ENCODE measurements at regions not wholly inside any gene's neighbourhood (a gene's known extent, or its start where the extent isn't known, plus 50 kb on each side); places are given as distances from the start of the nearest gene placed in this dataset.

DNA sequence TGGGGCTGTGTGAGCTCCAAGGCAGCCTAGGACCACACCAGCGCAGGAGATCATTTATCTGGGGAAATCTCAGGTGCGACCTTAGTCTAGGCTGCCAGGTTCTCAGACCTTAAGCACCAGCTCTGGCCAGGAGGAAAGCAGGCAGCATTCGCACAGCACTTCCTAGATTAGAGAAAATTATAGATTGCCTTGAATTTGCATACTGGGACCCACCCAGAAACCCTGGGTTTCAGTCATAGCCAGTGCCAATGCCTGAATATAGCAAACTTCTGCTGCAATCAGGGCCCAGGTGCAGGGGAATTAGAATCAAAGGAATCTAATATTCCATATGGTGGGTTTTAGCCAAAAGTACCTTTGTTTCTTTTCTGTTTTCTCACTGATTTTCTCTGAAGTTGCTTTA lies 204.3 kb upstream of the CST7 start:
- POLR2A ChIA-PET = no interaction called here
- H3K27ac Mint-ChIP-seq = no peak overlapping the region
- peaks cover 20% of the 10 kb centered on the region for H3K4me1 Mint-ChIP-seq
- H3K27me3 Mint-ChIP-seq = no peaks in the 10 kb centered on the region
- H3K4me3 Mint-ChIP-seq = no peak overlapping the region
- no peak for ATAC-seq (ENCODE audit: low read depth)
- DNase-seq = no peak
- H3K36me3 Mint-ChIP-seq = peaks cover 1% of the 10 kb centered on the region
- no peaks in the 10 kb centered on the region for H3K9me3 Mint-ChIP-seq

DNA sequence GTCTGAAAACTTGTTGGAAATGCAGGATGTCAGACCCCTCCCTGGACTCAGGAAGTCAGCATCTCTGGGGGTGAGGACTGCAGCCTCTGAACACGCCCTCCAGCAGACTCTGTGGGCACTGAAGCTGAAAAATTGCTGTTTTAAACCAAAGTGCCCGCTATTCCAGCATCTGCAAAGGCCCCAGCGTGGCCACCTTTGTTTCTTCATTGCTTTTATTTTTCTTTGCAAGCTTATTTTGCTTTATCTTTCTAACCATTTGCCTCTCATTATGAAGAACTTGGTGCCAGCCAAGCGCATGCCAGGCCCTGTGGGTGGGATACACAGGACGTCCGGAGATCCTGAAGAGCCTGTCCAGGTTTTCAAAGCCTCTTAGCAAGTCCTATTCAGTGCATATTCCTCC lies 203.9 kb upstream of the CST7 start:
- H3K4me1 Mint-ChIP-seq = peaks cover 17% of the 10 kb centered on the region
- no peak for DNase-seq
- no peak overlapping the region for H3K27ac Mint-ChIP-seq
- H3K27me3 Mint-ChIP-seq = no peaks in the 10 kb centered on the region
- H3K9me3 Mint-ChIP-seq = no peaks in the 10 kb centered on the region
- no peak overlapping the region for H3K4me3 Mint-ChIP-seq
- H3K36me3 Mint-ChIP-seq = peaks cover 1% of the 10 kb centered on the region
- ATAC-seq (ENCODE audit: low read depth) = no peak
- POLR2A ChIA-PET = no interaction called here

DNA sequence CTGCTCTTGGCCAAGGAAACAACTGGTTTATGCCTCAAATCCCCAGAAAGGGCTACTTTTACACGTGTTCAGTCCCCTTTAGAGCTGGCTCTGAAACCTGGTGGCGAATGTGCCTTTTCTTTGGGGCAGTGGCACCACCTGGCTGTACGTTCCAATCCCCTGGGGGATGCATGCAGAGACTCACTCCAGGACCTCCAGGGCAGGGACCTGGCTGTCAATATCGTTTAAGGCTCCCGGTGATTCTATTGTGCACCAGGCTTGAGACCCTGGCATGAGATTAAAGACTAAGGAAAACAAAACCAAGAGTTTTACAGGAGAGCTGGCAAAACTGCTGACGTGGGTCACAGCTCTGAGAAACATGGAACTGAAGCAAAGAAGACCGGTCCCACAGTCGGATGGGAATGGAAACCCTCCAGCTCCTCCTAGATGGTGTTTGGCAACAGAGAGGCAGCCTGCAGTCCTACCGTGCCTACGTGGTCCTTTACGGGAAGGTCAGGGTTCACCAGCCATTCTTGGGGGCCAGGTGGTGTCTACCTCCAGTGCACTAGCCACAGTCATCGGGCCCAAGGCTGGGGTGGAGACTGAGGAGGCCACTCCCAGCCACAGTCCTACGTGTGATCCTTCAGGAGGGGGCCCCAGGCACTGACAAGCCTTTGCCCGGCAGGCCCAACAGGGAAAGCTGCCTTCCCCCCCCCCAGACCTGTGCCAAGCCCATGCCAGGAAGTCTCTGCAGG lies 203.3 kb upstream of the CST7 start:
- Mint-ChIP-seq H3K27me3 (no peaks in the 10 kb centered on the region), H3K27ac (no peak overlapping the region), H3K4me3 (no peak overlapping the region), H3K4me1 (peaks cover 11% of the 10 kb centered on the region), H3K9me3 (no peaks in the 10 kb centered on the region), H3K36me3 (peaks cover 1% of the 10 kb centered on the region)
- ATAC-seq (ENCODE audit: low read depth) (no peak), DNase-seq (no peak)
- POLR2A ChIA-PET = no interaction called here

DNA sequence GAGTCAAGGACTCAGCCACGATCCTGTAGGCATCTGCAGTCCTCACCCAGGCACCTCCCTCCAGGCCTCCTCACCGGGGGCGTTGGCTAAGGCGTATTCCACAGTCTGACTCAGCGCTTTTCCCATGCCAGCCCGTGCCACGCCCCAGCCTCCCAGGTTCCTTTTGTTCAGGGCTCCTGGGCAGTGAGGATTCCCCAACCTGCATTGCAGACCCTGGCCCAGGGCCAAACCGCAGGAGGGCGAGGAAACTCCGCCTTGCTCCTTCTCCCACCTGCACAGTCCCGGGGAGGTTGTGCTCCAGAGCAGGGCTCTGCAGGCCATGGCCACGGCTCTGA lies 202.8 kb upstream of the CST7 start:
- H3K27ac Mint-ChIP-seq = no peak overlapping the region
- POLR2A ChIA-PET = no interaction called here
- no peak overlapping the region for H3K4me3 Mint-ChIP-seq
- H3K27me3 Mint-ChIP-seq = no peaks in the 10 kb centered on the region
- peaks cover 11% of the 10 kb centered on the region for H3K4me1 Mint-ChIP-seq
- peaks cover 1% of the 10 kb centered on the region for H3K36me3 Mint-ChIP-seq
- DNase-seq (no peak), ATAC-seq (ENCODE audit: low read depth) (no peak)
- H3K9me3 Mint-ChIP-seq = no peaks in the 10 kb centered on the region

DNA sequence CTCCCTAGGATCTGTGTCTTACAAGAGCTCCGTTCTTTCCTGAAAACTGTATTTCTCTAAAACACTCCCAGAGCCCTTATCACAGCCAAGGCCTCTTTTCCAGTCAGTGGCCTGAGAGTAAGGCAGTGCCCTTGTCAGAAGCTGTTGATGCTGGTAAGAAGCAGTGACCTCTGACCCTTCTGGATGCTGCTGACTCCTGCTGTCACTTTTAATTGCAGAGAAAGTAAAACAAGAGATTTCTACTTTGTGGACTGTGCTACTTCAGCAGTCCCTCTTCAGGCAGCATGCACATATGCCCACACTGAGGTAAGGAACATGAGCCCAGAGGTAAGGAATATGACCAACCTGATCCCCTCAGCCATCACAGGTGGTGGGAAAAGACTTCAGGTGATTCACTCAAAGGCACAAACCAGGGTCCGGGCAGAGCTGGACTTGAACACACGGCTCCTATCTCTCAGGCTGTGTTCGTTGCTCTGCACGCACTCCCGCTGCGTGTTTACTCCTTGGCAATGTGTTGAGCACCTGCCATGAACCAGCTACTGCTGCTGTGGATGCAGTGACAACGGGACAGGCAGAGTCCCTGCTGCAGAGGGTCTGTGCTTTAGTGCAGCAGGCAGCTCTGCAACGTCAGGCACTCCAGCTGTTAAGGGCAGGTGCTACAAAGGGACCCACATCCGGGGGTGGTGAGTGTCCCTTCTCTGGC lies 201.9 kb upstream of the CST7 start:
- H3K36me3 Mint-ChIP-seq = peaks cover 1% of the 10 kb centered on the region
- no peak overlapping the region for H3K4me3 Mint-ChIP-seq
- H3K27me3 Mint-ChIP-seq = no peaks in the 10 kb centered on the region
- POLR2A ChIA-PET = no interaction called here
- H3K9me3 Mint-ChIP-seq = no peaks in the 10 kb centered on the region
- ATAC-seq (ENCODE audit: low read depth) (peak; percentile 72), DNase-seq (no peak)
- peak overlapping the region; percentile 5 for H3K27ac Mint-ChIP-seq
- peaks cover 11% of the 10 kb centered on the region for H3K4me1 Mint-ChIP-seq

DNA sequence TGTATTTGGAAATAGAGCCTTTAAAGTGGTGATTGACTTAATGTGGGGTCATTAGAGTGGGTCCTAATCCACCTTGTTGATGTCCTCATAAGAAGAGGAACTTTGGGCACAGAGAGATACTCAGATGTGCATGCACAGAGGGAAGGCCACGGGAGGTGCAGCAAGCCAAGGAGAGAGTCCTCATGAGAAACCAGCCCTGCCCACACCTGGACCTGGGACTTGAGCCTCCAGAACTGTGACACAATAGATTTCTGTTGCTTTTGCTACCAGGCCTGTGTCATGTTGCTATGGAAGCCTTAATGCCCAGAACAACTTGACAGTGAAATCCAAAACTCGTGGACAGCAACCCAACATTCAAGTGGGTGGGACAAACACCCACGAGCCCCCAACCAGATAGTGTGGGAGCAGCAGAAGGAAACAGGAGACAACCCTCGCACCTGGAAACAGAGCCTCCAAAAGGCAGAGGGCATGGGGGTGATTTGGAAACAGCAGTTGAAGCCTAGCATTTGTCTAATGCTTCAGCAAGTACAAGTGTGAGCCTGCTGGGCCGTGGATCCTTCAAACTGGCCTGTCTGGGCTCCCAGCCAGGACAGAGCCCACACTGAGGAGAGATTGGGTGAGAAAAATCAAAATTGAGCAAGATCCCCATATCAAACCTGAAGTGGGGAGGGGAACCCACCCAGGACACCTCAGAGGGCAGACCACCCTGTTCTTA lies 201.0 kb upstream of the CST7 start:
- DNase-seq (no peak), ATAC-seq (ENCODE audit: low read depth) (no peak)
- Mint-ChIP-seq H3K4me3 (no peak overlapping the region), H3K27me3 (no peaks in the 10 kb centered on the region), H3K4me1 (peaks cover 11% of the 10 kb centered on the region), H3K27ac (no peak overlapping the region), H3K36me3 (peaks cover 1% of the 10 kb centered on the region), H3K9me3 (no peaks in the 10 kb centered on the region)
- POLR2A ChIA-PET = no interaction called here

DNA sequence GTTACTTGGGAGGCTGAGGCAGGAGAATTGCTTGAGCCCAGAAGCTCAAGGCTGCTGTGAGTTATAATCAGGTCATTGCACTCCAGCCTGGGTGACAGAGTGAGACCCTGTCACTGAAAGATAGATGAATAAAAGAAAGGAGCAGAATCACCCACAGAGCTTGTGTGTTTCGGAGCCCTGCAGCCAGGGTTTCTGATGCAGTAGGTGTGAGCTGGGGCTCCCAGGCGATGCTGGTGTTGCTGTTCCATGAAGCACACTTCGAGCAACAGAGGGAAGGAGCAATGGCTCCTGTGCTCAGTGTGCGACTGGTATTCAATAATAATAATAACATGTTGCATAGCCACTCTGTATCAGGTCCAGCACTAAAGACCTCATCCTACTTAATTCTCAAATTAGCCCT lies 197.5 kb upstream of the CST7 start:
- Mint-ChIP-seq H3K9me3 (no peaks in the 10 kb centered on the region), H3K4me1 (peaks cover 15% of the 10 kb centered on the region), H3K4me3 (no peak overlapping the region), H3K27ac (no peak overlapping the region), H3K27me3 (peaks cover 1% of the 10 kb centered on the region), H3K36me3 (no peaks in the 10 kb centered on the region)
- POLR2A ChIA-PET = no interaction called here
- ATAC-seq (ENCODE audit: low read depth) (no peak), DNase-seq (no peak)

DNA sequence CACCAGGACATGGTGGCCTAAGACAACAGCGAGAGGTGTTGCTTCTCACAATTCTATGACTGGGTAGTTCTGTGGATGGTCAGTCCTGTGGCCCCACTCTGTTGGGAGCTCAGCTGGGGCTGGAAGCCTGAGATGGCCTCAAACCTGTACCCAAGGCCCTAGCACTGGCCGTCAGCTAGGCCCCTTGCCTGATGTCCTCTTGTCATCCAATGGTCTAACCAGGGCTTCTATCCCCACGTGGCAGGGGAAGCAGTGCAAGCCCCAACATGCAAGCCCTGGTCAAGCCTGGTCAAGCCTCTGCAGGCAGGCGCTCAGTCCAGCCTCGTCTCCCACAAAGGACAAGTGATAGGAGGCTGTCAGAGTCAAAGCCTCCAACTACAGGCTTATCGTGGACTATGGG lies 196.5 kb upstream of the CST7 start:
- Mint-ChIP-seq H3K36me3 (no peaks in the 10 kb centered on the region), H3K4me3 (no peak overlapping the region), H3K27me3 (peaks cover 8% of the 10 kb centered on the region), H3K4me1 (peaks cover 7% of the 10 kb centered on the region), H3K9me3 (no peaks in the 10 kb centered on the region), H3K27ac (no peak overlapping the region)
- POLR2A ChIA-PET = no interaction called here
- no peak for ATAC-seq (ENCODE audit: low read depth)
- no peak for DNase-seq

DNA sequence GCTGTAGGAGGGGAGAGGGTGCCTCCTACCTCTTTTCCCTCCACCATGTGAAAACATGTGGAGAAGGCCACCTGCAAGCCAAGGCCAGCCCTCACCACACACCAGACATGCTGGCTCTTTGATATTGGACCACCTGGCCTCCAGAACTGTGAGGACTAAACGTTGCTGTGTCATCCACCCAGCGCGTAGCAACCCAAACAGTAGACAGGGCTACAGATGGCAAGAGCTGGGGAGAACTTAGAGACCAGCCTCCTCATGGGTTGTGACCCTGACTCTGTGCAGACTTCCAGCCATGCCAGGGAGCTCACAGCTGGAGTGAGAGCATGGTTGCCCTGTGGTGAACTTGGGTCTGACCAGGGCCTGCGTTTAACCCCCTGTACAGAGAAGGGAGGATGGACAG lies 195.9 kb upstream of the CST7 start:
- no peaks in the 10 kb centered on the region for H3K36me3 Mint-ChIP-seq
- peaks cover 4% of the 10 kb centered on the region for H3K4me1 Mint-ChIP-seq
- no peak overlapping the region for H3K27ac Mint-ChIP-seq
- no peak for DNase-seq
- H3K4me3 Mint-ChIP-seq = no peak overlapping the region
- POLR2A ChIA-PET = no interaction called here
- ATAC-seq (ENCODE audit: low read depth) = no peak
- no peaks in the 10 kb centered on the region for H3K9me3 Mint-ChIP-seq
- peaks cover 12% of the 10 kb centered on the region for H3K27me3 Mint-ChIP-seq

DNA sequence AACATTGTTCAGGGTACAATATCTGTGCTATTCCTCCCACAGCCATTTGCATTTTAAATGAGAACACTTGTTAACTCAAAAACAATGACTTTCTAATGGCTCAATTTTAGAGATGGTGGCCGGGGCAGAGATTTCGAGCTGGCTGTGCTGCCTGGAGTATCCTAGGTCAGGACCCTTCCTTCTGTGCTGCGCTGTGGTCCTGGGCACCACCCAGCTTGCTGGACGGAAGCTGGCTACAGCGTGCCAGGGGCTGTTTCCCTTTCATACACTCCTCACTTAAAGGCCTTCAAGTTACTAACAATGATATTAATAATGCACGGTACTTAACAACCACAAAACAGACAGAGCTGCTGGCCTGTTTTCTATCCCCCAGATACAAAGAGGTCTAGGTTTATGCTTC lies 194.4 kb upstream of the CST7 start:
- no peak overlapping the region for H3K4me3 Mint-ChIP-seq
- peaks cover 19% of the 10 kb centered on the region for H3K27me3 Mint-ChIP-seq
- H3K4me1 Mint-ChIP-seq = peaks cover 4% of the 10 kb centered on the region
- POLR2A ChIA-PET = no interaction called here
- no peaks in the 10 kb centered on the region for H3K36me3 Mint-ChIP-seq
- no peak for DNase-seq
- no peak for ATAC-seq (ENCODE audit: low read depth)
- no peak overlapping the region for H3K27ac Mint-ChIP-seq
- H3K9me3 Mint-ChIP-seq = no peaks in the 10 kb centered on the region

DNA sequence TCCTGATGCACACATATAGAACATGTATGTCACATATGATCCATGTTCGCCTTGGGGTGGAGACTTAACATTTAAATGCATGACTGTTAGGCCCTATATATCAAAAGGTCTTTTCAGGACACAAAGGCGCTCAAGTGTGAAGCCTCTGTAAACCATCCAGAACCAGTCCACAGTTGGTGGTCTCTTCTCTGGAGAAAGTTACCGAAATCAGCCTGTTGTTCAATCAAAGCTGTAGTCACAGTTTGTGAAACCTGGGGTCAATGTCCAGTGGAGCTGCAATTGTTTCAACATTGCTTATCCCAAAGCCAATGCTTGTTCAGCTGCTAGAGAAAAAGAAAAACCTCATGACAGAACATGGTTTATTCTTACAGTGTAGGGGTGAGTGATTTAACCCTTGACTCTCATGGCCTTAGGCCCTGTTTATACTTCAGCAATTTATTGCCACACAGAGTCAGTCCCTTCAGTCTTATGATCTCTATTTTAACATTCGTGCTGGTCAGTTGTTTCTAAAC lies 193.6 kb upstream of the CST7 start:
- no peaks in the 10 kb centered on the region for H3K36me3 Mint-ChIP-seq
- POLR2A ChIA-PET = no interaction called here
- DNase-seq (no peak), ATAC-seq (ENCODE audit: low read depth) (no peak)
- H3K27me3 Mint-ChIP-seq = peaks cover 19% of the 10 kb centered on the region
- no peak overlapping the region for H3K4me3 Mint-ChIP-seq
- peaks cover 4% of the 10 kb centered on the region for H3K4me1 Mint-ChIP-seq
- no peak overlapping the region for H3K27ac Mint-ChIP-seq
- H3K9me3 Mint-ChIP-seq = no peaks in the 10 kb centered on the region

DNA sequence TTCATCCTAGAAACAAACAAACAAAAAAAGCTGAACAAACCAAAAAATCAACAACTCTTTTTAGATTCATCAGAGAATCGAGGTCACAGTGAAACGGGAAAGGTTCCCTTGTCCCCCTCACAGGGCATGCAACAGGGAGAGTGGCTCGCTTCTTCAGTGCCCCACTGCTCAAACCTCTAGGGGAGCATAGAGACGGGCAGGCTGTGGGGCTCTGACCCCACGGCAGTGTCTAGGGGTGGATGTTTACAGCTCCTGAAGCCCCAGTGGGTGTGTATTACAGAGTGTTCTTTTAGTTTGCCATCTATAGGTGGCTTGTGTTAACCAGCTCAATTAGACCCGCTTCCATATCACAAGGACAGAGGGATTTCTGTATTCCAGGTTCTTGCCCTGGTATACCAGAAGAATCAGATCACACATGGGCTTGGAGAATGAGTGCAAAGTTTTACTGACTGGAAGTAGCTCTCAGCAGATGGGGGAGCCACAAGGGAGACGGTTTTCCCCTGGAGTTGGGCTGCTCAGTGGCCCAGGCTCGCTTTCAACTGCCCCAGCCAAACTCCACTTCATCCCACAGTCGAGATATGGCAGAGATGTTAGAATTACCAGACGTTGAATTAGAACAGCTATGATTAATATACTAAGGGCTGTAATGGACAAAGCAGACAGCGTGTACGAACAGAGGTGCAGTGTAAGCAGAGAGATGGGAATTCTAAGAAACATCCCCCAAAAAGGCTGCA lies 192.6 kb upstream of the CST7 start:
- Mint-ChIP-seq H3K36me3 (no peaks in the 10 kb centered on the region), H3K27ac (no peak overlapping the region), H3K9me3 (no peaks in the 10 kb centered on the region), H3K4me1 (peaks cover 4% of the 10 kb centered on the region), H3K27me3 (peaks cover 27% of the 10 kb centered on the region), H3K4me3 (no peak overlapping the region)
- POLR2A ChIA-PET = no interaction called here
- DNase-seq (no peak), ATAC-seq (ENCODE audit: low read depth) (no peak)

DNA sequence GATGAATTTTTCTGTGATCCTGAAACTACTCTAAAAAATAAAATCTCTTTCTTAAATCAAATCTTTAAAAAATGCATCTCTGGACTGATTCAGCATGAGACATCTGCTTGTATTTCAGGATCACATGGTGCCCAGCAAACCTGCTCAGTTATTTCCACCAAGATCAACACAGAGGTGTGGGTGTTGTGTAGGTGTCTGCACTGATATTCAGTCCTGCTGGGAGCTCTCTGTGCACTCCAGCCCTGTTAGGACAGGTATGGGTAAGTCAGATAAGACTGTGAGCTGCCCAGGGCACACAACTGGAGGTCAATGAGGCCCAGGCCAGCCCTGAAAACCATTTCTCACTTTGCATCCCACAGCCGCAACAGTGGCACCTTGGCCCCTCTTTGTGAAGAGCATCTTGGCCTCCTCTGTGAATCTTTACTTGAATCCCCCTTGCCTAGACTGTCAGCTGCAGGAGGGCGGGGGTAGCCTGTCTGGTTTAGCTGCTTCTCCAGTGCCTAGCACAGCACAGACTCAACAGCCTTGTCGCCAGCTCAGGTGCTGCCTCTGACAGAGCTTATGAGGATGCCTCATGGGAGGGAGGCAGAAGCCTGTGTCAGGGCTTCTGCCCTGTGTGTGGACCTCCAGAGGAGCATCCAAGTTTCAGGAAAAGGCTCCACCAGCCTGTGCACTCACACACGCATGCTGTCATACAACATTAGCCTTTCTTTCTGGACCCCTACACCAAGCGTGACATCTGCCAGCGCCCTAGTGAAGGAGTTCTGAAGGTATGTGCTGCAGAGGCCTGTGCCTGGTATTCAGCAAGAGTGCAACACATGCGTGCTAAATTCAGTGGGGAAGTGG lies 187.6 kb upstream of the CST7 start:
- H3K9me3 Mint-ChIP-seq = no peaks in the 10 kb centered on the region
- H3K36me3 Mint-ChIP-seq = no peaks in the 10 kb centered on the region
- H3K27ac Mint-ChIP-seq = no peak overlapping the region
- POLR2A ChIA-PET = no interaction called here
- peaks cover 37% of the 10 kb centered on the region for H3K27me3 Mint-ChIP-seq
- DNase-seq = no peak
- no peaks in the 10 kb centered on the region for H3K4me1 Mint-ChIP-seq
- no peak for ATAC-seq (ENCODE audit: low read depth)
- H3K4me3 Mint-ChIP-seq = no peak overlapping the region
